COR-L47 (cell line): ENCODE measurements at regions not wholly inside any gene's neighbourhood (a gene's known extent, or its start where the extent isn't known, plus 50 kb on each side); places are given as distances from the start of the nearest gene placed in this dataset.

Experiments used
- DNase-seq: peaks from one replicate; lab custom pipeline; 2025; lab: John Stamatoyannopoulos, UW

- no peak for DNase-seq
These were observed 168.1 kb upstream of the DMRT1 start for GRCh38 chr9:673264-673965.

DNA sequence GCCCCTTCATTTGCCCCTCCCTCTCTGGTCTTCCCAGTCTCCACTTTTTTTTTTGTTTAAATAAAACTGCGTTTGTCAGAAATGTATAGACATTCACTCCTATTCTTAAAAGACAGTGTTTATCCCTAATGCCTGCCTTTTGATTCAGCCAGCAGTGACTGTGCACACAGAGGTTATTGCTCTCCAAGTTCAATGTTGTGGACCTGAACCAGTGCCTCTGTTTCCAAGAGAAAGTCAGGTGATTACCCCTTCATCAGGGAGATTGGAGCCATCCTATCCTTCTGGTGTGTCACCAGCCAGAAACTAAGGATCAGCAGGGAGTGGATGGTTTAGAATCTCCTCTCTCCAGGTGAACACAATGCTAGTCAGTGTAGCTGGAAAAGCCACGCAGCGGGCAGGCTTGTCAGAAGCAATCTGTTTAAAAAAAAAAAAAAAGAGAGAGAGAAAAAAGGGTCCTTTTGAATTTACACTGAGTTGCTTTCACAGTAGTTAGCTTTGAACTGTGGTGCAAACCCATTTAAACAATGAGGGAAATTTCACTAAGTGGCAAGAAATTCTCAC is 167.5 kb upstream of the DMRT1 start:
- DNase-seq: no peak

GRCh38 chr9:675697-676370 is 165.7 kb upstream of the DMRT1 start:
- no peak for DNase-seq

DNA sequence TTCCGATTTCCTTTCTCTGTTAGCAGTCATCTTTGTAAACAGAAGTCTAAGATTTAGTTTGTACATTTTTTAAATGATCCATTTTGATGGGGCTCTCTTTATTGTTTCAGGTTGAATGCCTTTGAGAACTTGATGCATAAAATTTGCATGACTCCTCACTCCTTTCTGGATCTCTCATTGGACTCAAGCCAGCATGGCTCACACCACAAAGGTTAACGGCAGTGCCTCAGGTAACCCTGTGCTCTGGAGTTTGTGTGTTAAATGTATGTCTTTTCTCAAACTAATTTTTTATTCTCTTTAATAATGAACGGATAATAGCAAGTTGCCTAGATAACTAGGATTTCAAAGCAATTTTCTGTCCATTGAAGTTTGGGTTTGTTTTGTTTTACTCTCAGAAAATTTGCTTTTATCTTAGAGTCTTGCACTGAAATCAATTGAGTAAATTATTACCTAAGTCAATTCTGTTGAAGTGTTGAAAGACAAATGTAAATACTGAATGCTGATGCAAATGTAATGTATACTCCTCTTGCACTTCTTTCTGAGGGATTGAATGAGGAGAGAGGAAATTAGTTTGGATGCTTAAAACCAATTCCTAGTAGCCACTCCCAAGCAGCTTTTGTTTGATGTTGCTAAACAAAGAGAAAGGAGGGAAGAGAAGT is 164.6 kb upstream of the DMRT1 start:
- no peak for DNase-seq

GRCh38 chr9:677461-678097 is 163.9 kb upstream of the DMRT1 start:
- DNase-seq: no peak

- no peak for DNase-seq
These were observed 162.6 kb upstream of the DMRT1 start for GRCh38 chr9:678897-679296.

- no peak for DNase-seq
These were observed 162.0 kb upstream of the DMRT1 start for GRCh38 chr9:679462-679861.

DNA sequence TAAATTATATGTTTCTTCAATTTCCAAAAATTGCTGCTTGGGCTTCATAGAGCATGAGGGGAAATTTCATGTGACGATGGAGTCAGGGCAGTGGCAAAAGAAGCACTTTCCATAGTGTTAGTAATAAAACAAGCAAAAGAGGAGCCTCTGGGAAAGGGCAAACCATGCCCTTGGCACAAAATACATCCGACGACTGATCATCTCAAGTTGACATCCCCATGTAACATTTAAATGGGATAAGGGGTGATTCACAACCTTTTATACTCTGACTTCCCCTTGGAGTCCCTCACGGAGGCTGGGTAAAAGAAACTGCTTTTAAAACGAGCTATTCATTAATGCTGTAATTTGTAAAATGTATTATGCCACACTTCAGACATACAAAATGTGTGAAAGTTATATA is 161.4 kb upstream of the DMRT1 start:
- no peak for DNase-seq

DNA sequence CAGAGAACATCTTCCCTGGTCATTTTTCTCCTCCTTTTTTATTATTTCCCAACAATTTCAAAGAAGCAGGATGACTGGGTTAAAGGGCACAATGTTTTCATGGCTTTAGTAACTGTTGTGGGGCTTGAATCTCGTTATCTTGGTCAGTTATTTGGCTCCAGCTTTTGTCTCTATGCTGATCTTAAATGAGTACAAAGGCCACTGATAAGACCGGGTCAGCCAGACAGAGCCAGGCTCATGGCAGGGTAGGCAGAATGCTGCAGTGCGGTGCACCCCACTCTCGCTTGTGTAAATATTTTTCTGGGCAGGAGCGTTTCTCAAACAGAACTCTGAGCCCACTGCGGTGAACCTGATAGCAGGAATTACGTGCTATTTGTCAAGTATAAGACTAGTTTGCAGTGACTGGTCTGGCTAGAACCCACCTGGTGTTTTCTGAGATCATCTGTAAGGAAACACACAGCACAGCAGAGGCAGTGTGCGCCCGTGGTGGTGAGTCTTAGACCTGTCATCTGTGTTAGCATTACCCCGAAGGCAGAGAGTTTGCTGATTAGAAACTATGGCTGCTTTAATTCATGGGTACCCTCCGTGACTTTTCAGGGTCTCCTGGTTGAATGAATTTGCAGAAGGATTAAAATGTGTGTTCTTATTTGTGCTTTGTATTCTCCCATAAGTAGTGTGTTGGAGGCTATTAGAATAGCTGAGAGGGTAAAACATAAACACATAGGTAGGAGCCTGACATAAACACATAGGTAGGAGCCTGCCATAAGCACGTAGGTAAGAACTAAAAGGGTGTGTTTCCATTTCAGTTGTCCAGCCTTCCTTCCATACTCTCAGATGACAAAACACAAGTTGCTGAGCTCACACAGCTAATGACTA is 158.6 kb upstream of the DMRT1 start:
- DNase-seq: no peak

DNA sequence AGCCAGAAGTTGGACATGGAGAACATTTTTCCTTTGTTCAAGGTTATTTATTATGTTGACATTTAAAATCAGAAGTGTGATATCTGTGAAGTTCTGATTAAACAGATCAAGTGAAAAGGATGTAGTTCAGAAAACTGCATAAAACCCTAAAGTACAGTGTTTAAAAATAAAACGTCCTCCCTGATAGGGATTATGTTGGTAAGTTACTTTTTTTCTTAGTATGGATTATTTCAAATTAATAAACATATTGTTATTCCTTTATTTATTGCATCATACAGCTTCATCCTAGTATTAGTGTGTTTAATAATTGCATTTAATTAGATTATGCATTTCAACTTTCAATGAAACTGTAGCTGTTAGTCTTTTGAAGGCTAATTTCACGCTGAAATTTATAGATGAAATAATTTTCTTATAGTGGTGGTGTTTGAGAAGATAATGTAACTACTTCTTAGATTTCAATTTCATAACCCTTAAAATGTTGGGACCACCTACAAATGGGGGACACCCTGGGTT is 157.9 kb upstream of the DMRT1 start:
- DNase-seq: no peak

- DNase-seq: no peak
These were observed 157.2 kb upstream of the DMRT1 start for GRCh38 chr9:684054-684890.

DNA sequence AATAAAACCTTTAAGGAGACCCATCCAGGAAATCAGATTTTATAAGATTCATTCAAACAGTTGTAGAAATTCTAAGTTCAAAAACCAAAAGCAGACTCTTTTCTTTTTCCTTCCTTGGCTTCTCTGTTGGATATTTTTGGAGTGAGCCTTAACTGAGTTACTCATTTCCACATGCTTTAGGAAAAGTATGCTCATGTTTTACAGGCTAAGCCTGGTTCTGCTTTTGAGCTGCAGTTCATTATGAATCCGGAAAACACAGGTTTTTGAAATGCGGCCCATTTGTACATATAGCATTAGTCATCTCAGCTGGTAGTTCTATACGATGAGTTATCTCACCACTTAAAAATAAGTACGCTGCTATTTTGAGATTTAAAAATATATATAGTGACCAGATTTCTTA is 156.6 kb upstream of the DMRT1 start:
- DNase-seq: no peak

DNA sequence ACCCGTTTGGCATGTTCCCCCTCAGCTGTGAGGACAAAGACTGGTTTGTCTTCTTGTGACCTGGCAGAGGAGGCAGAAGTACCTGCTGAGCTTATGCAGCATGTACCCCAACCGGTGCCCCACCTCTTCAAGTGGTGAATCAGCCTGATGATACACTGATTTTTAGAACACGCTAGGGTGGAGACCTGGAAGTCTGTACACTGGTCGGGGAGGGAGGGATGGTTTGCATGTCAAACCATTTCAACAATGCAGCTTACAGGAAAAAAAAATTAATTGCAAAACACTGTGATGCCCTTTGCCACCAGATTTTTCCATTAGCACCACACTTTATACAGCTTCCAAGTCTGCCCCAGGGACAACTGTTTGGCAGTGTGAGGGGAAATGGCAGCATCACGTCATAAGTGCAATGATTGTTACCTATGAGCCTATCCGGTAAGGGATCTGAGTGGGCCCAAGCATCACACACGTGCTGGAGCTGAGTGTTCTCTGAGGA is 155.1 kb upstream of the DMRT1 start:
- DNase-seq: no peak

- DNase-seq: no peak
These were observed 154.3 kb upstream of the DMRT1 start for GRCh38 chr9:687034-687785.

GRCh38 chr9:687994-688393 is 153.5 kb upstream of the DMRT1 start:
- DNase-seq: no peak

DNA sequence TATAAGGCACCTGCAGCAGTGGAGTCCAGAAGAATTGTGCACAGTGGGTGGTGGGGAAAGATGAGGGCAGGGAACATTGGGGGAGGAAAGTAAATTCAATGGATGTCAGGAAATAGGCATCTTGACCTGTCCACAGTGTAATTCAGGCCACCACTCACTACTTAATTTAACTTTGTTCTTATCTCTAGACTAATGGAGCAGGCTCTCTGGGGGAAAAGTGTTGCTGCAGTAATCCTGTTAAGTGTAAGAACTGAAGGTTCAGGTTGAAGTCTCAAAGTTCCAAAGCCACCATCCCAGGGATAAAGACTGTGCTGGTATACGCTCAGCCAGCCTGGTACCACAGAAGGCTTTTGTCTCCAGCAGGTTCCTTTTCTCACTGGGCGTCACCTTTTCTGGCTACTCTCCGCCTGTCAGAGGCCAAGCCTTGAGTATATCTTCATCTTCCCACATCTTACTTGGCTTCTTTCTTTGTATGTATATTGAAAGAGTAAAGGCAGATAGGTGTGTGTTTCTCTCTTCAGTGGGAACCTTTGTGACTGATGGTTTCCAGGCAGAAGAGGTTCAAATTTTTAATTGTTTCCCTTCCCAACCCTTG is 150.9 kb upstream of the DMRT1 start:
- no peak for DNase-seq

DNA sequence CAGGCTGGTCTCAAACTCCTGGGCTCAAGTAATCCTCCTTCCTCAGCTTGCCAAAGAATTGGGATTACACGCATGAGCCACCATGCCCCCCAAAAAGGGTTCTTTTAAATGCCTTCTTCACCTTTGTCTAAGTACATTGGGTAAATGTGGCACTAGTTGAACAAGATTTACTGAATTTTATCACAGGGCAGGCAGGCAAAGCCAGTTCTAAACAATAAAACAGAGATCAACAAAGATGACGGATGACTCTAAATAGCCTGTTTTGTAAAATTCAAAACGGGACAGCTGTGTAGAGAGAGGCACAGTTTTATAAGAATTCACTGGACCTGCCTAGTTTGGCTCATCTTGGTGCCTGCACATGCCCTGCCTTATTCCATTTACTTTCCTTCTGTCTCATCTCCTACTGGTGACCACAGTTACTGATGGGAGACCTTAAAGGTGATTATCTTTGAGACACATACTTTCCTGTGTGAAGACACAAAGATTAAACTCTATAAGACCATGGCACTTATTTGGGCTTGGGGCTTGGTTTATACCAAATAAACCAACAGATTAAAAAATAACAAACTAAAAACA is 149.6 kb upstream of the DMRT1 start:
- no peak for DNase-seq

DNA sequence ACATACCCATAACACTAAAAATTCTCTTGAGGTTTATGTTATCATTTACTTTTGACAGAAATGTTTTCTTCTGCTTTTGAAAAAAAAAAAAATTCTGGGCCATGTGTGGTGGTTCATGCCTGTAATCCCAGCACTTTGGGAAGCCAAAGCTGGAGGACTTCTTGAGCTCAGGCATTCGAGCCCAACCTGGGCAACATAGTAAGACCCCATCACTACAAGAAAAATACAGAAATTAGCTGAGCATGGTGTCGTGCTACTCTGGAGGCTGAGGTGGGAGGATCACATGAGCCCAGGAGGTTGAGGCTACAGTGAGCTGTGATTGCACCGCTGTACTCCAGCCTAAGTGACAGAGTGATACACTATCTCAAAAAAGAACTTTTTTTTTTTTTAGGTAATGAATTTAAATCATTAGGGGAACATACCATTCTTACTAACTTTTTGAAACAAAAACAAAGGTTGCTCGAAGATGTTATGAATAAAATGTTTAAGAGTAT is 148.8 kb upstream of the DMRT1 start:
- DNase-seq: no peak
